ENCODE measurements at regions not wholly inside any gene's neighbourhood (a gene's known extent, or its start where the extent isn't known, plus 50 kb on each side); places are given as distances from the start of the nearest gene placed in this dataset.

- Histone ChIP-seq H3K4me3 (ENCODE audit: low read depth in 1 of 3, low read length in 3 of 3) (no peak overlapping the region), H3K9ac (ENCODE audit: low read depth in 1 of 2, low read length in 2 of 2) (no peak overlapping the region), H3K27ac (ENCODE audit: low read depth in 1 of 2, low read length in 2 of 2) (no peak overlapping the region), H3K36me3 (ENCODE audit: control insufficient read depth in 4 of 4, insufficient read depth in 3 of 4, low read depth in 1 of 4, low read length in 3 of 4) (no peaks in the 10 kb centered on the region), H3K27me3 (ENCODE audit: control insufficient read depth in 4 of 4, insufficient read depth in 4 of 4, low read length in 3 of 4) (no peaks in the 10 kb centered on the region), H3K4me1 (ENCODE audit: control insufficient read depth in 4 of 4, insufficient read depth in 4 of 4, low read length in 3 of 4) (peaks cover 0 to 1% (median 0%) of the 10 kb centered on the region in 4 donors), H3K9me3 (ENCODE audit: control insufficient read depth in 4 of 4, low read length in 3 of 4) (no peaks in the 10 kb centered on the region)
- no peak for DNase-seq (ENCODE audit: low spot score)
- TF ChIP-seq RXRA (IDR thresholded peaks at IDR 0.05): no peak
- TF ChIP-seq FOXA1 (IDR thresholded peaks at IDR 0.05): no peak
- TF ChIP-seq FOXA2 (IDR thresholded peaks at IDR 0.05): no peak
- TF ChIP-seq EGR1 (IDR thresholded peaks at IDR 0.05; ENCODE audit: low read depth in 2 of 2): no peak
- no peak for TF ChIP-seq HNF4A (conservative IDR thresholded peaks at IDR 0.05)
- no peak for TF ChIP-seq ATF3 (IDR thresholded peaks at IDR 0.05)
- TF ChIP-seq ZBTB33 (IDR thresholded peaks at IDR 0.05): no peak
- TF ChIP-seq JUND (IDR thresholded peaks at IDR 0.05): no peak
- TF ChIP-seq CTCF (IDR thresholded peaks at IDR 0.05; ENCODE audit: low read depth, low read length, missing input control): no peak
- TF ChIP-seq SP1 (IDR thresholded peaks at IDR 0.05): no peak
- no peak for TF ChIP-seq NR2F2 (IDR thresholded peaks at IDR 0.05)
- TF ChIP-seq GABPA (IDR thresholded peaks at IDR 0.05 in 1 of 2, conservative IDR thresholded peaks at IDR 0.05 in 1 of 2): no peak
- TF ChIP-seq HNF4G (IDR thresholded peaks at IDR 0.05): no peak
- TF ChIP-seq RAD21 (IDR thresholded peaks at IDR 0.05): no peak
- TF ChIP-seq TAF1 (conservative IDR thresholded peaks at IDR 0.05): no peak
- TF ChIP-seq REST (IDR thresholded peaks at IDR 0.05): no peak
- TF ChIP-seq MAX (IDR thresholded peaks at IDR 0.05): no peak
- TF ChIP-seq YY1 (IDR thresholded peaks at IDR 0.05): no peak
- WGBS: 80% methylated on average over 4 of the region's 4 CpGs
Measured at GRCh38 chr14:85883966-85884365, 354.0 kb downstream of the FLRT2 start.
